GM23338 (cell line): ENCODE measurements at regions not wholly inside any gene's neighbourhood (a gene's known extent, or its start where the extent isn't known, plus 50 kb on each side); places are given as distances from the start of the nearest gene placed in this dataset.

Source experiments
- EZH2 ChIP-seq: fragments of 200-600 bp; sonication (generic); IDR thresholded peaks from one replicate; pipeline ENCODE4 v1.8.0; 2017; ENCODE audit warnings: antibody characterized with exemption, mild to moderate bottlenecking, low read depth; ENCODE audit not compliant: unreplicated experiment
- EZH2phosphoT487 ChIP-seq: fragments of 200-600 bp; sonication (generic); IDR thresholded peaks from one replicate; pipeline ENCODE4 v1.8.1; 2018; ENCODE audit warnings: antibody characterized with exemption; ENCODE audit not compliant: unreplicated experiment
- NANOG ChIP-seq: IDR thresholded peaks from 2 replicates; pipeline ENCODE4 v1.6.1; 2016; ENCODE audit warnings: antibody characterized with exemption, borderline replicate concordance
- POLR2AphosphoS5 ChIP-seq: IDR thresholded peaks from 2 replicates; pipeline ENCODE4 v1.6.1; 2016; ENCODE audit warnings: antibody characterized with exemption, low read depth
- ZNF114 ChIP-seq: fragments of 250-450 bp; sonication (Bioruptor Pico); IDR thresholded peaks from 2 replicates; pipeline ENCODE4 v1.5.0; 2020; ENCODE audit warnings: mild to moderate bottlenecking, moderate library complexity
- ZNF331 ChIP-seq: fragments of 250-450 bp; sonication (Bioruptor Pico); IDR thresholded peaks from 2 replicates; pipeline ENCODE4 v1.5.0; 2020; ENCODE audit warnings: low read depth, mild to moderate bottlenecking, moderate library complexity
- TF ChIP-seq, protein P1 (sequence below), 2 experiments: fragments of 200-600 bp in 1 of 2; sonication (generic) in 1 of 2; conservative IDR thresholded peaks; 2 replicates each; pipeline versions ENCODE4 v1.5.1 to v1.6.1; 2016 to 2017; ENCODE audit warnings: antibody characterized with exemption in 2 of 2, low read depth in 2 of 2, mild to moderate bottlenecking in 2 of 2, moderate library complexity in 1 of 2
- TF ChIP-seq, protein P2 (sequence below): IDR thresholded peaks from one replicate; pipeline ENCODE4 v1.6.1; 2018; ENCODE audit warnings: antibody characterized with exemption; ENCODE audit not compliant: unreplicated experiment
- TF ChIP-seq, protein P3 (sequence below): fragments of 250-450 bp; sonication (Bioruptor Pico); IDR thresholded peaks from 2 replicates; pipeline ENCODE4 v1.5.0; 2020; ENCODE audit warnings: mild to moderate bottlenecking, moderate library complexity
- TF ChIP-seq, protein P4 (sequence below): IDR thresholded peaks from 2 replicates; pipeline ENCODE4 v1.6.1; 2016; ENCODE audit warnings: antibody characterized with exemption

DNA sequence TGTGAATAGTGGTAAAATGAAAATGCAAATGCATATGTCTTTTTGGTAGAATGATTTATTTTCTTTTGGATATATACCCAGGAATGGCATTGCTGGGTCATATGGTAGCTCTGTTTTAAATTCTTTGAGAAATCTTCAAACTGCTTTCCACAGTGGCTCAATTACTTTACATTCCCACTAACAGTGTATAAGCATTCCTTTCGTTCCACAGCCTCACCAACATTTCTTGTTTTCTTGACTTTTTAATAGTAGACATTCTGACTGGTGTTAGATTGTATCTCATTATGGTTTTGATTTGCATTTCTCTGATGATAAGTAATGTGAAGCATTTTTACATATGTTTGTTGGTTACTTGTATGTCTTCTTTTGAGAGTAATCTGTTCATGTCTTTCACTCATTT lies 144.0 kb downstream of the SIM1 start:
- no peak for TF ChIP-seq POLR2AphosphoS5
- TF ChIP-seq, protein P1, sequence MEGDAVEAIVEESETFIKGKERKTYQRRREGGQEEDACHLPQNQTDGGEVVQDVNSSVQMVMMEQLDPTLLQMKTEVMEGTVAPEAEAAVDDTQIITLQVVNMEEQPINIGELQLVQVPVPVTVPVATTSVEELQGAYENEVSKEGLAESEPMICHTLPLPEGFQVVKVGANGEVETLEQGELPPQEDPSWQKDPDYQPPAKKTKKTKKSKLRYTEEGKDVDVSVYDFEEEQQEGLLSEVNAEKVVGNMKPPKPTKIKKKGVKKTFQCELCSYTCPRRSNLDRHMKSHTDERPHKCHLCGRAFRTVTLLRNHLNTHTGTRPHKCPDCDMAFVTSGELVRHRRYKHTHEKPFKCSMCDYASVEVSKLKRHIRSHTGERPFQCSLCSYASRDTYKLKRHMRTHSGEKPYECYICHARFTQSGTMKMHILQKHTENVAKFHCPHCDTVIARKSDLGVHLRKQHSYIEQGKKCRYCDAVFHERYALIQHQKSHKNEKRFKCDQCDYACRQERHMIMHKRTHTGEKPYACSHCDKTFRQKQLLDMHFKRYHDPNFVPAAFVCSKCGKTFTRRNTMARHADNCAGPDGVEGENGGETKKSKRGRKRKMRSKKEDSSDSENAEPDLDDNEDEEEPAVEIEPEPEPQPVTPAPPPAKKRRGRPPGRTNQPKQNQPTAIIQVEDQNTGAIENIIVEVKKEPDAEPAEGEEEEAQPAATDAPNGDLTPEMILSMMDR (conservative IDR thresholded peaks at IDR 0.05; ENCODE audit: low read depth in 2 of 2), result no peak
- TF ChIP-seq, protein P2, sequence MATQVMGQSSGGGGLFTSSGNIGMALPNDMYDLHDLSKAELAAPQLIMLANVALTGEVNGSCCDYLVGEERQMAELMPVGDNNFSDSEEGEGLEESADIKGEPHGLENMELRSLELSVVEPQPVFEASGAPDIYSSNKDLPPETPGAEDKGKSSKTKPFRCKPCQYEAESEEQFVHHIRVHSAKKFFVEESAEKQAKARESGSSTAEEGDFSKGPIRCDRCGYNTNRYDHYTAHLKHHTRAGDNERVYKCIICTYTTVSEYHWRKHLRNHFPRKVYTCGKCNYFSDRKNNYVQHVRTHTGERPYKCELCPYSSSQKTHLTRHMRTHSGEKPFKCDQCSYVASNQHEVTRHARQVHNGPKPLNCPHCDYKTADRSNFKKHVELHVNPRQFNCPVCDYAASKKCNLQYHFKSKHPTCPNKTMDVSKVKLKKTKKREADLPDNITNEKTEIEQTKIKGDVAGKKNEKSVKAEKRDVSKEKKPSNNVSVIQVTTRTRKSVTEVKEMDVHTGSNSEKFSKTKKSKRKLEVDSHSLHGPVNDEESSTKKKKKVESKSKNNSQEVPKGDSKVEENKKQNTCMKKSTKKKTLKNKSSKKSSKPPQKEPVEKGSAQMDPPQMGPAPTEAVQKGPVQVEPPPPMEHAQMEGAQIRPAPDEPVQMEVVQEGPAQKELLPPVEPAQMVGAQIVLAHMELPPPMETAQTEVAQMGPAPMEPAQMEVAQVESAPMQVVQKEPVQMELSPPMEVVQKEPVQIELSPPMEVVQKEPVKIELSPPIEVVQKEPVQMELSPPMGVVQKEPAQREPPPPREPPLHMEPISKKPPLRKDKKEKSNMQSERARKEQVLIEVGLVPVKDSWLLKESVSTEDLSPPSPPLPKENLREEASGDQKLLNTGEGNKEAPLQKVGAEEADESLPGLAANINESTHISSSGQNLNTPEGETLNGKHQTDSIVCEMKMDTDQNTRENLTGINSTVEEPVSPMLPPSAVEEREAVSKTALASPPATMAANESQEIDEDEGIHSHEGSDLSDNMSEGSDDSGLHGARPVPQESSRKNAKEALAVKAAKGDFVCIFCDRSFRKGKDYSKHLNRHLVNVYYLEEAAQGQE, result no peak
- TF ChIP-seq, protein P3, sequence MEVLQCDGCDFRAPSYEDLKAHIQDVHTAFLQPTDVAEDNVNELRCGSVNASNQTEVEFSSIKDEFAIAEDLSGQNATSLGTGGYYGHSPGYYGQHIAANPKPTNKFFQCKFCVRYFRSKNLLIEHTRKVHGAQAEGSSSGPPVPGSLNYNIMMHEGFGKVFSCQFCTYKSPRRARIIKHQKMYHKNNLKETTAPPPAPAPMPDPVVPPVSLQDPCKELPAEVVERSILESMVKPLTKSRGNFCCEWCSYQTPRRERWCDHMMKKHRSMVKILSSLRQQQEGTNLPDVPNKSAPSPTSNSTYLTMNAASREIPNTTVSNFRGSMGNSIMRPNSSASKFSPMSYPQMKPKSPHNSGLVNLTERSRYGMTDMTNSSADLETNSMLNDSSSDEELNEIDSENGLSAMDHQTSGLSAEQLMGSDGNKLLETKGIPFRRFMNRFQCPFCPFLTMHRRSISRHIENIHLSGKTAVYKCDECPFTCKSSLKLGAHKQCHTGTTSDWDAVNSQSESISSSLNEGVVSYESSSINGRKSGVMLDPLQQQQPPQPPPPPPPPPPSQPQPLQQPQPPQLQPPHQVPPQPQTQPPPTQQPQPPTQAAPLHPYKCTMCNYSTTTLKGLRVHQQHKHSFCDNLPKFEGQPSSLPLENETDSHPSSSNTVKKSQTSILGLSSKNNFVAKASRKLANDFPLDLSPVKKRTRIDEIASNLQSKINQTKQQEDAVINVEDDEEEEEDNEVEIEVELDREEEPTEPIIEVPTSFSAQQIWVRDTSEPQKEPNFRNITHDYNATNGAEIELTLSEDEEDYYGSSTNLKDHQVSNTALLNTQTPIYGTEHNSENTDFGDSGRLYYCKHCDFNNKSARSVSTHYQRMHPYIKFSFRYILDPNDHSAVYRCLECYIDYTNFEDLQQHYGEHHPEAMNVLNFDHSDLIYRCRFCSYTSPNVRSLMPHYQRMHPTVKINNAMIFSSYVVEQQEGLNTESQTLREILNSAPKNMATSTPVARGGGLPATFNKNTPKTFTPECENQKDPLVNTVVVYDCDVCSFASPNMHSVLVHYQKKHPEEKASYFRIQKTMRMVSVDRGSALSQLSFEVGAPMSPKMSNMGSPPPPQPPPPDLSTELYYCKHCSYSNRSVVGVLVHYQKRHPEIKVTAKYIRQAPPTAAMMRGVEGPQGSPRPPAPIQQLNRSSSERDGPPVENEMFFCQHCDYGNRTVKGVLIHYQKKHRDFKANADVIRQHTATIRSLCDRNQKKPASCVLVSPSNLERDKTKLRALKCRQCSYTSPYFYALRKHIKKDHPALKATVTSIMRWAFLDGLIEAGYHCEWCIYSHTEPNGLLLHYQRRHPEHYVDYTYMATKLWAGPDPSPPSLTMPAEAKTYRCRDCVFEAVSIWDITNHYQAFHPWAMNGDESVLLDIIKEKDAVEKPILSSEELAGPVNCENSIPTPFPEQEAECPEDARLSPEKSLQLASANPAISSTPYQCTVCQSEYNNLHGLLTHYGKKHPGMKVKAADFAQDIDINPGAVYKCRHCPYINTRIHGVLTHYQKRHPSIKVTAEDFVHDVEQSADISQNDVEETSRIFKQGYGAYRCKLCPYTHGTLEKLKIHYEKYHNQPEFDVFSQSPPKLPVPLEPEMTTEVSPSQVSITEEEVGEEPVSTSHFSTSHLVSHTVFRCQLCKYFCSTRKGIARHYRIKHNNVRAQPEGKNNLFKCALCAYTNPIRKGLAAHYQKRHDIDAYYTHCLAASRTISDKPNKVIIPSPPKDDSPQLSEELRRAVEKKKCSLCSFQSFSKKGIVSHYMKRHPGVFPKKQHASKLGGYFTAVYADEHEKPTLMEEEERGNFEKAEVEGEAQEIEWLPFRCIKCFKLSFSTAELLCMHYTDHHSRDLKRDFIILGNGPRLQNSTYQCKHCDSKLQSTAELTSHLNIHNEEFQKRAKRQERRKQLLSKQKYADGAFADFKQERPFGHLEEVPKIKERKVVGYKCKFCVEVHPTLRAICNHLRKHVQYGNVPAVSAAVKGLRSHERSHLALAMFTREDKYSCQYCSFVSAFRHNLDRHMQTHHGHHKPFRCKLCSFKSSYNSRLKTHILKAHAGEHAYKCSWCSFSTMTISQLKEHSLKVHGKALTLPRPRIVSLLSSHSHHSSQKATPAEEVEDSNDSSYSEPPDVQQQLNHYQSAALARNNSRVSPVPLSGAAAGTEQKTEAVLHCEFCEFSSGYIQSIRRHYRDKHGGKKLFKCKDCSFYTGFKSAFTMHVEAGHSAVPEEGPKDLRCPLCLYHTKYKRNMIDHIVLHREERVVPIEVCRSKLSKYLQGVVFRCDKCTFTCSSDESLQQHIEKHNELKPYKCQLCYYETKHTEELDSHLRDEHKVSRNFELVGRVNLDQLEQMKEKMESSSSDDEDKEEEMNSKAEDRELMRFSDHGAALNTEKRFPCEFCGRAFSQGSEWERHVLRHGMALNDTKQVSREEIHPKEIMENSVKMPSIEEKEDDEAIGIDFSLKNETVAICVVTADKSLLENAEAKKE, result no peak
- TF ChIP-seq EZH2, result no peak
- TF ChIP-seq EZH2phosphoT487, result no peak
- TF ChIP-seq ZNF114, result no peak
- TF ChIP-seq NANOG, result no peak
- TF ChIP-seq, protein P4, sequence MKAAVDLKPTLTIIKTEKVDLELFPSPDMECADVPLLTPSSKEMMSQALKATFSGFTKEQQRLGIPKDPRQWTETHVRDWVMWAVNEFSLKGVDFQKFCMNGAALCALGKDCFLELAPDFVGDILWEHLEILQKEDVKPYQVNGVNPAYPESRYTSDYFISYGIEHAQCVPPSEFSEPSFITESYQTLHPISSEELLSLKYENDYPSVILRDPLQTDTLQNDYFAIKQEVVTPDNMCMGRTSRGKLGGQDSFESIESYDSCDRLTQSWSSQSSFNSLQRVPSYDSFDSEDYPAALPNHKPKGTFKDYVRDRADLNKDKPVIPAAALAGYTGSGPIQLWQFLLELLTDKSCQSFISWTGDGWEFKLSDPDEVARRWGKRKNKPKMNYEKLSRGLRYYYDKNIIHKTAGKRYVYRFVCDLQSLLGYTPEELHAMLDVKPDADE, result no peak
- TF ChIP-seq ZNF331 (CRISPR knock-in tag), result no peak
